Fibroblast of the conjunctiva (primary cell): ENCODE measurements at regions not wholly inside any gene's neighbourhood (a gene's known extent, or its start where the extent isn't known, plus 50 kb on each side); places are given as distances from the start of the nearest gene placed in this dataset.

Experiments
- DNase-seq: peaks from one replicate; pipeline ENCODE4 v3.0.0-alpha.2; 2010; ENCODE audit warnings: low read depth

GRCh38 chr13:104321756-104322155 lies 1255.5 kb upstream of the SLC10A2 start:
- no peak for DNase-seq

DNA sequence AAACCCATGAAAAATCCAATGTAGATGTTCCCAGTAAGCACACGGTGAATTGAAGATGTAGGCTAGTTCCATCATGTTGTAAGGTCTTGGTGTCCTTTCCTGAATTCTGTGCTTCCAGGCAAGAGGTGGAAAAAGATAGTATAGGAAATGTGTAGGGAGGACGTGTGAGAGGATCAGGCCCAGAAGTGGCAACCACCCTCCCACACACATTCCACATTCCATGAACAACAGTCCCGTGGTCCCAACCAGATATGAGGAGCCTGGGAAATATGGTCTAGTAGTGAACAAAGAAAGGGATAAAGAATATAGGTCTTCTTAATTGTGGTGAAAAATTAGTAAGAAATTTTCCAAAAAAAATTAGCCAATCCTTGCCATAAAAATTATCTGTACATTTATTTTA lies 1254.2 kb upstream of the SLC10A2 start:
- DNase-seq: no peak

DNA sequence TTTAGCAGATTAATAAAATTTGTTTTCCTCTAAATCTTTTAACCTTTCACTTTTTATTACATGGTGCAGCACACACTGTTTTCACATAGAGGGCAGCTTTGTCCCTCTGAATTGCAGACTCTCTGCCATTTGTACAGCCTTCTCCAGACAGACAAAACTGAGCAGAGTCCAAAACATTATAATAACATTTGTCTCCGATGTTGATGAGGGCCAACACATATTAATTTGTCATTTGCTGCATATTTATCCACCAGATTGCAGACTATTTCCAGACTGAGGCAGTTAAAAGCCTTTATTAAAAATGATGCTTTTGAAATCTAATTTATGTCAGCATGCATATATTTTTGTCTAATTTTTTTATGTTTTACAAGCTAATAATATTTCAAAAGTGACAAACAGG lies 1251.9 kb upstream of the SLC10A2 start:
- DNase-seq: no peak

- DNase-seq: peak; percentile 53
Measured at GRCh38 chr13:104315606-104316005, 1249.4 kb upstream of the SLC10A2 start.

DNA sequence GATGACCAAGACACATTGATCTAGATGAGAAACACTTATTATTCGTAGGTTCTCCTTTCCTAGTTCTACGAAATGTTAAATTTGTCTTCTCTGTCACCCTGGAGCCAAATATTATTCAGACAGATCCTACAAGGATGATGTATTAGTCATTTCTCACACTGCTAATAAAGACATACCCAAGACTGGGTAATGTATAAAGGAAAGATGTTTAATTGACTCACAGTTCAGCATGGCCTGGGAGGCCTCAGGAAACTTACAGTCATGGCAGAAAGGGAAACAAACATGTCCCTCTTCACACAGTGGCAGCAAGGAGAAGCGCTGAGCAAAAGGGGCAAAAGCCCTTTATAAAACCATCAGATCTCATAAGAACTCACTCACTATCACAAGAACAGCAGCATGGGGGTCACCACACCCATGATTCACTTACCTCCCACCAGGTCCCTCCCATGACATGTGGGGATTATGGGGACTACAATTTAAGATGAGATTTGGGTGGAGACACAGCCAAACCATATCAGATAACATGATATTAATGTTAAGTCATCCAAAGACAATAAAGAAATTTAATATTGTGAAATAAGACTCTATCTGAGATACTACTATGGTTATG lies 1248.8 kb upstream of the SLC10A2 start:
- DNase-seq: no peak

DNA sequence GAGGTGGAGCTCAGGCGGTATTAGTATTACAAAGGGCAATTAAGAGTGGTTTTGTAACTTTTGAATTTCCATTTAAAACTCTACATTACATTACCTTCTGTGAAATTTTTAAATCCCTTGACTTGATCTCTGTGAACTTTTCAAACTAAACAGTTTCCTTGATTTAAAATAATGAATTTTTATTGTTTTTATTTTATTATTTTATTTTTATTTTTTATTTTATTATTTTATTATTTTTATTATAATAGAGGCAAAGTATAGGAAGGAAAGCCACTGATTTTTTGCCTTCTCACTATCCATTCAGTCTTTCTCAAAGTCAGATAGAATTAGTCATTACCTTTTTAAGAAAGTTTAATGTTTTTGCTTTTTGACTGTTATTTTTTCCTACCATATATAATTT lies 1248.1 kb upstream of the SLC10A2 start:
- DNase-seq: no peak

DNA sequence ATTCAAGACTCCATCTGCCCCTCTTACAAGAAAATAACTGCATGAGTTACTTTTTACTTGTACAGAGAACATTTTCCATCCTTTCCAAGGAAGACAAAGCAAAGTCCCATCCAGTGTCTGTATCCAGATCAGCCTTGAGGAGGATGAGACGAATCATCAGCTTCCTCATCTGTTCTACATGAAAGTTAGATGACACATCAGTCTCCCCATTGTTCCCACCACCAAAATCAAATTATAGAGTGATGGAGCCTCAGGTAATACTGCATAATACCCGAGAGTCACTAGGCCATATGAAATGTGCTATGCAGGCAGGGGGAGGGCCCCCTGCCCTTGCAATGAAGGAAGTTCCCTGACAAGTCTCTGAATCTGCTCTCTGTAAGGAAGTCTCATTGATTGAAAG lies 1244.6 kb upstream of the SLC10A2 start:
- DNase-seq: no peak

DNA sequence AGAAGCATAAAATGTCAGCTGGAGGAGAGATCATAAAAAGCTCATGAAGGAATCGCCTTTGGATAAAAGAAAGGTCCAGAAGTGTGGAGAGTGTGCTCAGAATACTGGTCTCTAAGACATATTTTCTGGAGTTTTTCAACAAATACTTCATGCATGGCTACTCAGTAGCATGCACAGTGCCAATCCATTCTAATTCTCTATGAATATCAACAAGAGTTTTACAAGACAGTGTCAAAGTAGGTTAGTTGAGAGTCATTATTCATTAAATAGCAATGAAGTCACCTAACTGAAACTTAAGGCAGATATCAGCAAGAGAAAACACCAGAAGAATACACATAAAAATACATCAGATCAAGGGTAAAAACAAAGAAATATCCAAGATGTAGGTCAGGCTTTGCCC lies 1243.2 kb upstream of the SLC10A2 start:
- DNase-seq: no peak

GRCh38 chr13:104301171-104301975 lies 1235.2 kb upstream of the SLC10A2 start:
- DNase-seq: no peak

DNA sequence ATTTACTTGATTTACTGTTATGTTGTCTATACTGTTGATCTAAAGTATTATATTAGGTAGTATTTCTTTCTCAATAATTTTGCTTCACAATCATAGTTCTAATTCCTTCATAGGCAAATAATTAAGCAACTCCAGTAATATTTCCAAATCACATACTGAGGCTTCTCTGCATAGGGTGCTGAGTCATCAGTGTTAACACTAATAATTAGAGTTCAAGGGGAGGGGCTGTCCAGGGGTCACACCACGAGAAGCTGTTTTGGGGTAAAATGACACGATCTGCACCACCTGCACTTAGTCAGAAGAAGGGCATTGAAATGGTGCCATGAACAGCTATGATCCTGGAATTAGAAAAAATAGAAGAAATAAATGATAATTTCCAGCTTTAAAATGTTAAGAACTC lies 1230.9 kb upstream of the SLC10A2 start:
- no peak for DNase-seq

DNA sequence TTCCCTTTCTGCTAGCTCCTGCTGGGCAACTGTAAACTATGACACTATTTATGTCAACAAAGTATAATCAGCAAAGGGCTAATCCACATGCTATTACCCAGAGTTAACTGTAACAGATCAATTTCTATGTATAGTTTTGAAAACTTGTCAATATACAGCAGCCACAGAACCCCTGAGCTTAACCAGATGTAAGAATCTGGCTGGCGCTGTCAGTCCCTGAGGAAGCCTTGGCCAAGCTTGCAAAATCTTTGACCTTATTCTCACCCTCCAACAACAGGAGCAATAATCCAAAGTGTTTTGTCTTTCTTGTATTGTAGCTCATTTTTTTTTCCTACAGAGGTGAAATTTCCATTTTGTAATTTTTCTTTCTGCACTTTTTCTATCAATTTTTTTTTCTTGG lies 1230.1 kb upstream of the SLC10A2 start:
- DNase-seq: no peak

DNA sequence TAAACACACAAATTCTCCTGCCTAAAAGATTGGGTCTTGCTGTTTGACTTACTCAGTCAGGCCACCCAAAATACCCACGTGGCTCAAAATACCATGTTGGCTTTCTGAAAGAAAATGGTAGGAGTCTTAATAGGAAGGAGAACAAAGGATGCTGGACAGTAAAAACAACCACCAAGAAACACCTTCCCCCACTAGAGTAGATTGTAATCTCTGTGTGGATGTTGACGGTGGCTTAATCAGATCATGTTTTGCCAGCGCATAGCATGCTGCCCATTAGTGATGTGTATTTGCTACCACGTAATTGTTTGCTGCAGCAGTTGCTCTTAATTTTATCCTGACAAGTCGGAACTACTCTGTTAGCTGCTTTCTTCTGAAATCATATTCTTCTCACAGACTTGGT lies 1229.3 kb upstream of the SLC10A2 start:
- DNase-seq: no peak

GRCh38 chr13:104289400-104289799 lies 1223.2 kb upstream of the SLC10A2 start:
- no peak for DNase-seq

- DNase-seq: no peak
Measured at GRCh38 chr13:104288496-104288895, 1222.3 kb upstream of the SLC10A2 start.

GRCh38 chr13:104286566-104287290 lies 1220.5 kb upstream of the SLC10A2 start:
- DNase-seq: no peak

DNA sequence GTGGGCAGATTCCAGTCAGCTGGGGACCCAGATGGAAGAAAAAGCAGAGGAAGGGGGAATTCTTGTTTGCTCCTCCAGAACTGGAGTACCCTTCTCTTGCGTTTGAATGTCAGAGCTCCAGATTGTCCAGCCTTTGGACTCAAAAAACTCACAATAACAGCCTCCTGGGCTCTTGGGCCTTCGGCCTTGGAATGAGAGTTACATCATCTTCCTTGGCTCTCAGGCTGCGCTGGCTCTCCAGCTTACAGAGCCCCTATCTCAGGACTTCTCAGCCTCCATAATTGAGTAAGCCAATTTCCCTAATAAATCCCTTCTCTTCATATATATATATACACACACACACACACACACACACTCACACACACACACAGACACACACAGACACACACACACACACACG lies 1215.7 kb upstream of the SLC10A2 start:
- no peak for DNase-seq

GRCh38 chr13:104270731-104271130 lies 1204.5 kb upstream of the SLC10A2 start:
- DNase-seq: no peak

- DNase-seq: no peak
Measured at GRCh38 chr13:104267206-104267811, 1201.1 kb upstream of the SLC10A2 start.

- no peak for DNase-seq
Measured at GRCh38 chr13:104256701-104257100, 1190.5 kb upstream of the SLC10A2 start.

DNA sequence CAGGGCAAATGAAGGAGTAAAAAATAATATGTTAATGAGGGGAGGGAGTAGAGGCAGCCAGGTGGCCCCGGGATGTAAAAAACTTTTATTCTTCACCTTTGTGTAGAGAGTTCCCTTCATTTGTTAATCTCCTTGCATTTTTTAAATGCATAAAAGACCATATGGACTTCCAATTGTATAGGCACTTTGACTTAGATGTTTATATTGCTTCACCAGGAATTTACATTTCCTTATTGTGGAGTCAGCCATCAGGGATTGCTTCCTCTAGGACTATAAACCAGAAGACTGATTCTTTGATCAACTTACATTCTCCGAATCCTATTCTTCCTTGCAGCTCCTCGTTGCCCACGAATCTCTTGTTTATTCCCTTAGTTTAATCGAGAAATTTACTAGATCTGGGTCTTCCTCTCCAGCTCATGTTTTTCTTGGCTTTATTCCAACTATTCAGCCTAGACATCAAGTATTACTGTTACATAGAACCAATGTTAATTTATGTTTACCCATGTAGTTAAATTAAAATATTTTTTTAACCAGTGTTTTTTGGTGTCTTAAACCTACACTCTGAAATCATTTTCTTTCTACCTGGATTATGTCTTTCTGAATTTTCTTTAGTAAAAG lies 1187.0 kb upstream of the SLC10A2 start:
- DNase-seq: no peak

DNA sequence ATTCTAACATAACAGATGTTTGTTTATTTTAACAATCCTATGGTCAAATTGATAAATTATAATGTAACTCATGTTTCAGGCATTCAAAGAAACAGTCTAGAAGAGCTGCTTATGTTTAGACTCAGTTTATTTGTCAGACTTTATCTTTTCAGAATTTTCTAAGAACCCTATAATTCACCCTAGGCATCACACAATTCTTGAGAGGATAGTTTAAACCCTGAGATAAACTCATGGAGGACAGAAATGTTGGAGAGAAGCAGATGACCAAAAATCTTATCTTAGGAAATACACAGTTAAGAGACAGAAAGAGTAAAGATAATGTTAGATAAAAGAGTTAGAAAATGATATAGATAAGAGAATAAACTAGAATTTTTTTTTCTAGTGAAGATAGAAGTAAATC lies 1185.7 kb upstream of the SLC10A2 start:
- DNase-seq: no peak

DNA sequence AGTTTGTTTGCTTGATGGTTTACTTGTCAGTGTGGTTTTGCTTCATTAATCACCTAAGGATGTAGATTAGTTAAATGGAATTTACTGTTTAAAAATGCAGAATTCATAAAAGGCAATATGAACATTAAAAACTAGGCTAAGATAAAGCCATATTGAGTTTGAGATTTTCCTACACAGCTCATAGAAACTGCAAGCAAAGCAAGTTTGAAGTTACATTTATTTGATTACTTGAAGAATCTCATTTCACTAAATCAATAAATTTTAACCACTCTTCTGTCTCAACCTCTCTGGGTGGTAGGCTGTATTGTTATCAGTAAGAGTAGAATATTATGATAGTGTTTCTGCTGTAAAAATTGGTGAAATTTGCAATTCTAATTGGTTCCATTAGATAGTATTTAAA lies 1180.7 kb upstream of the SLC10A2 start:
- DNase-seq: no peak
